GM12874 (cell line): ENCODE measurements at regions not wholly inside any gene's neighbourhood (a gene's known extent, or its start where the extent isn't known, plus 50 kb on each side); places are given as distances from the start of the nearest gene placed in this dataset.

Source experiments
- CTCF ChIP-seq: IDR thresholded peaks from 2 replicates; pipeline ENCODE4 v1.5.1; 2011; ENCODE audit warnings: low read depth, mild to moderate bottlenecking, control low read depth, low read length, moderate library complexity; ENCODE audit not compliant: insufficient read depth

GRCh38 chr9:33623658-33624586 lies 99.9 kb downstream of the ANKRD18B start:
- peak; percentile 84 for TF ChIP-seq CTCF

- TF ChIP-seq CTCF, result no peak
Measured at GRCh38 chr9:33628865-33629410, 104.9 kb downstream of the ANKRD18B start.

GRCh38 chr9:33633636-33634035 lies 109.6 kb downstream of the ANKRD18B start:
- no peak for TF ChIP-seq CTCF

- no peak for TF ChIP-seq CTCF
Measured at GRCh38 chr9:33637881-33638280, 113.8 kb downstream of the ANKRD18B start.

- no peak for TF ChIP-seq CTCF
Measured at GRCh38 chr9:33638391-33638915, 114.4 kb downstream of the ANKRD18B start.

GRCh38 chr9:33645706-33646105 lies 121.7 kb downstream of the ANKRD18B start:
- TF ChIP-seq CTCF, result no peak

GRCh38 chr9:33649463-33649862 lies 125.4 kb downstream of the ANKRD18B start:
- no peak for TF ChIP-seq CTCF
